ENCODE measurements at regions not wholly inside any gene's neighbourhood (a gene's known extent, or its start where the extent isn't known, plus 50 kb on each side); places are given as distances from the start of the nearest gene placed in this dataset.

GRCh38 chr21:35265170-35265877 is 216.2 kb upstream of the RUNX1 start:
- no peaks in the 10 kb centered on the region for H3K27me3 ChIP-seq (ENCODE audit: insufficient read depth, low read length)
- H2BK15ac ChIP-seq (ENCODE audit: low read depth, low read length): no peak overlapping the region
- WGBS (ENCODE audit: extremely low coverage, insufficient read length, low lambda C conversion rate): no CpG with 5 or more reads among the region's 8 CpGs
- H3K14ac ChIP-seq (ENCODE audit: insufficient read depth, low read length): no peak overlapping the region
- no peak overlapping the region for H2BK120ac ChIP-seq (ENCODE audit: low read depth, low read length, poor library complexity, severe bottlenecking)
- no peak overlapping the region for H2AK5ac ChIP-seq (ENCODE audit: insufficient read length, low read length)
- H3K23ac ChIP-seq (ENCODE audit: insufficient read length, low read depth, low read length): no peak overlapping the region
- no peak overlapping the region for H3K18ac ChIP-seq (ENCODE audit: insufficient read length, low read depth, low read length)
- no peak overlapping the region for H3K56ac ChIP-seq (ENCODE audit: insufficient read length, low read depth, low read length)
- no peaks in the 10 kb centered on the region for H3K79me1 ChIP-seq (ENCODE audit: insufficient read depth, low read depth, low read length, poor library complexity, severe bottlenecking)
- no peak for DNase-seq
- no peak overlapping the region for H3K27ac ChIP-seq (ENCODE audit: insufficient read length, low read depth, low read length)
- no peak overlapping the region for H2AFZ ChIP-seq (ENCODE audit: low read length)
- H3K9me3 ChIP-seq (ENCODE audit: control insufficient read depth, low read depth, low read length): no peaks in the 10 kb centered on the region
- H2BK20ac ChIP-seq (ENCODE audit: low read depth, low read length, poor library complexity, severe bottlenecking): no peak overlapping the region
- no peak overlapping the region for H2BK5ac ChIP-seq (ENCODE audit: insufficient read length, low read length)
- no peaks in the 10 kb centered on the region for H3K4me1 Mint-ChIP-seq
- H3K79me2 ChIP-seq (ENCODE audit: insufficient read depth, low read length): no peaks in the 10 kb centered on the region
- no peak overlapping the region for H2BK12ac ChIP-seq (ENCODE audit: insufficient read length, low read depth, low read length)
- H4K20me1 ChIP-seq (ENCODE audit: control insufficient read depth, insufficient read depth, insufficient read length): no peaks in the 10 kb centered on the region
- H3K4me3 Mint-ChIP-seq: no peak overlapping the region
- H4K8ac ChIP-seq (replicated peaks; ENCODE audit: insufficient read length, low read depth, low read length): no peak overlapping the region
- no peaks in the 10 kb centered on the region for H3K23me2 ChIP-seq (ENCODE audit: insufficient read length, low read depth, low read length, poor library complexity, severe bottlenecking)
- no peaks in the 10 kb centered on the region for H3K4me1 ChIP-seq (ENCODE audit: insufficient read depth, low read length)
- H3K4ac ChIP-seq (ENCODE audit: low read depth, low read length): no peak overlapping the region
- H3K36me3 Mint-ChIP-seq (ENCODE audit: insufficient read depth in 1 of 3, low read depth in 3 of 3): no peaks in the 10 kb centered on the region; a peak in 1 of 7 replicates
- H4K91ac ChIP-seq (ENCODE audit: insufficient read length, low read depth, low read length): no peak overlapping the region
- no peak overlapping the region for H3K27ac Mint-ChIP-seq
- H3K4me2 ChIP-seq (ENCODE audit: insufficient read depth, insufficient read length, low read length): no peak overlapping the region
- H3K9me3 Mint-ChIP-seq: peaks cover 0 to 2% of the 10 kb centered on the region in 2 experiments; a peak in 1 of 5 replicates
- H3T11ph ChIP-seq (ENCODE audit: low read length): no peak overlapping the region
- H3K9ac ChIP-seq (ENCODE audit: extremely low read depth, insufficient read length, low read length): no peak overlapping the region
- H4K5ac ChIP-seq (ENCODE audit: insufficient read length, low read depth, low read length): no peak overlapping the region
- no peaks in the 10 kb centered on the region; the same call in 1 of the 2 replicates for H3K27me3 Mint-ChIP-seq (ENCODE audit: low read depth)
- TF ChIP-seq CTCF (conservative IDR thresholded peaks at IDR 0.05): no peak

Data from H9 (cell line).